ENCODE measurements at regions not wholly inside any gene's neighbourhood (a gene's known extent, or its start where the extent isn't known, plus 50 kb on each side); places are given as distances from the start of the nearest gene placed in this dataset.

DNA sequence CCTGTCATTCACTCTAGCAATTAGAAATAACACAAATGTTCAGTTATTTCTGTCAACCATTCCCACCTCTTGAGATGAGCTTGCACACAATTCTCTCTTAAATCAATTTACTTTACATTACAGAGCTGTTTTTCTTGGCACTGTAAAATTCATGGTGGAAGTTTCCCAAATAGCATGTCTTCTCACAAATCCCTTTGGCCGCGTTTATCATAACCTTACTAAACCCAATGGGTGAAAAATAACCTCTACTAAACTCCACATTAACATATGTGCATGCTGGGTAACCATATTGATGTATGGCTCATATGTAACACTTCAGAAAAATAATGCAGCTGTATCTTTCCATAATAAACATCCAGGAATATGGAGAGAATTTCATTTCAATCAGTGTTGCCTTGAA, 75.5 kb upstream of the SULT1C3 start:
- TF ChIP-seq, protein P1, sequence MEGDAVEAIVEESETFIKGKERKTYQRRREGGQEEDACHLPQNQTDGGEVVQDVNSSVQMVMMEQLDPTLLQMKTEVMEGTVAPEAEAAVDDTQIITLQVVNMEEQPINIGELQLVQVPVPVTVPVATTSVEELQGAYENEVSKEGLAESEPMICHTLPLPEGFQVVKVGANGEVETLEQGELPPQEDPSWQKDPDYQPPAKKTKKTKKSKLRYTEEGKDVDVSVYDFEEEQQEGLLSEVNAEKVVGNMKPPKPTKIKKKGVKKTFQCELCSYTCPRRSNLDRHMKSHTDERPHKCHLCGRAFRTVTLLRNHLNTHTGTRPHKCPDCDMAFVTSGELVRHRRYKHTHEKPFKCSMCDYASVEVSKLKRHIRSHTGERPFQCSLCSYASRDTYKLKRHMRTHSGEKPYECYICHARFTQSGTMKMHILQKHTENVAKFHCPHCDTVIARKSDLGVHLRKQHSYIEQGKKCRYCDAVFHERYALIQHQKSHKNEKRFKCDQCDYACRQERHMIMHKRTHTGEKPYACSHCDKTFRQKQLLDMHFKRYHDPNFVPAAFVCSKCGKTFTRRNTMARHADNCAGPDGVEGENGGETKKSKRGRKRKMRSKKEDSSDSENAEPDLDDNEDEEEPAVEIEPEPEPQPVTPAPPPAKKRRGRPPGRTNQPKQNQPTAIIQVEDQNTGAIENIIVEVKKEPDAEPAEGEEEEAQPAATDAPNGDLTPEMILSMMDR (IDR thresholded peaks at IDR 0.05; ENCODE audit: insufficient read depth, low read length) = no peak
- TF ChIP-seq POLR2AphosphoS5 (IDR thresholded peaks at IDR 0.05; ENCODE audit: low read depth) = no peak
